GM18861 (cell line): ENCODE measurements at regions not wholly inside any gene's neighbourhood (a gene's known extent, or its start where the extent isn't known, plus 50 kb on each side); places are given as distances from the start of the nearest gene placed in this dataset.

Source experiments
- ATAC-seq: cut with Tn5 transposase; IDR thresholded peaks from one replicate; pipeline ENCODE4 v1.9.1; 2021; ENCODE audit not compliant: unreplicated experiment

- ATAC-seq: no peak
Measured at GRCh38 chr1:38433084-38433722, 386.6 kb upstream of the POU3F1 start.

- no peak for ATAC-seq
Measured at GRCh38 chr1:38431535-38432376, 385.2 kb upstream of the POU3F1 start.

- ATAC-seq: no peak
Measured at GRCh38 chr1:38430949-38431348, 384.4 kb upstream of the POU3F1 start.

- no peak for ATAC-seq
Measured at GRCh38 chr1:38424677-38425076, 378.1 kb upstream of the POU3F1 start.

GRCh38 chr1:38420666-38421065, 374.1 kb upstream of the POU3F1 start:
- ATAC-seq: no peak

- ATAC-seq: no peak
Measured at GRCh38 chr1:38418195-38419030, 371.8 kb upstream of the POU3F1 start.

GRCh38 chr1:38403667-38404066, 357.1 kb upstream of the POU3F1 start:
- no peak for ATAC-seq

GRCh38 chr1:38402230-38402815, 355.7 kb upstream of the POU3F1 start:
- no peak for ATAC-seq

- ATAC-seq: no peak
Measured at GRCh38 chr1:38396606-38397005, 350.0 kb upstream of the POU3F1 start.

- no peak for ATAC-seq
Measured at GRCh38 chr1:38394303-38394702, 347.7 kb upstream of the POU3F1 start.

GRCh38 chr1:38392861-38393260, 346.3 kb upstream of the POU3F1 start:
- ATAC-seq: no peak

- no peak for ATAC-seq
Measured at GRCh38 chr1:38381256-38381655, 334.7 kb upstream of the POU3F1 start.

GRCh38 chr1:38376577-38376976, 330.0 kb upstream of the POU3F1 start:
- no peak for ATAC-seq

- ATAC-seq: no peak
Measured at GRCh38 chr1:38375035-38375434, 328.4 kb upstream of the POU3F1 start.

GRCh38 chr1:38371505-38371844, 324.9 kb upstream of the POU3F1 start:
- no peak for ATAC-seq

GRCh38 chr1:38370716-38371504, 324.3 kb upstream of the POU3F1 start:
- ATAC-seq: no peak

- ATAC-seq: no peak
Measured at GRCh38 chr1:38365242-38365641, 318.6 kb upstream of the POU3F1 start.

GRCh38 chr1:38361566-38361965, 315.0 kb upstream of the POU3F1 start:
- ATAC-seq: no peak

GRCh38 chr1:38360807-38361206, 314.2 kb upstream of the POU3F1 start:
- ATAC-seq: no peak

GRCh38 chr1:38353956-38354355, 307.4 kb upstream of the POU3F1 start:
- ATAC-seq: no peak

GRCh38 chr1:38352869-38353268, 306.3 kb upstream of the POU3F1 start:
- no peak for ATAC-seq
